SIG-M5 treated with dmso at 0.1 percent for 504 hours (cell line): ENCODE measurements at regions not wholly inside any gene's neighbourhood (a gene's known extent, or its start where the extent isn't known, plus 50 kb on each side); places are given as distances from the start of the nearest gene placed in this dataset.

ENCODE experiments used
- DNase-seq: peaks from one replicate; lab custom pipeline; 2025; ENCODE audit not compliant: unreplicated experiment; lab: John Stamatoyannopoulos, UW

DNA sequence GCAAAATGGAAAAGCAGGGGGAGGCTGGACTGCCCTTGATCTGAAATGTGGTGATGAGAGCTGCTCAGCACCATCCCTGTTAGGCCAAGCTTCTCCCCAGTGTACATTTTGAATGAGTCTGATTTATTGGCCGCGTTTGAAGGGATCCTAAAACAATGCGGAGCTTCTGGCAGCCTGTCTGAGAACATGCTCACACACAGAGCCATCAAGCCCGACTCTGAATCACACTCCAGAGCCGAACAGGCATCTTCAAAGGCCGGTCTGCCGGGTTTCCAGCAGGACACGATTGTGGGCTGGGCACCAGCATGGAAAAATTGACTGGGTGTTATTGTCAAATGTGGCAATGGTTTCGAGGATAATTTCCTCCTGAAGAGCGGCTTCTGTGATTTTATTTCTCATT is 235.9 kb downstream of the TFAP2C start:
- DNase-seq = no peak

DNA sequence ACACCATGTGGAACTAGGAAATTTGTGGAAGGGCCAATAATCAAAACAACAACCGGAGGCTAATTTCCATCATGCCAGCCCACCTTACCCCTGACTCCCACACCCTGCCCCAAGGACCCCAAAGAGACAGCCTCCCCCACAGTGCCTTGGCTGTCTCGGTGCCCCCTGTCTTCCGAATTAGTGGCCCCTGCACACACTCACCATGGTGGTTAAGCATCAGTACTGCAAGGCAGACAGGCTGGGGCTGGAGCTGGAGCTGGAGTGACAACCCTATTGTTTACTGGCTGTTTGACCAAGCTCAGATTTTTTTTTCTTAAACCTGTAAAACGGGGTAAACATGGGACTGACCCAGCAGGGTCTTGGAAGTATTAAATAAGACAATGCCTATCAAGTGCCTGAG is 238.0 kb downstream of the TFAP2C start:
- DNase-seq = no peak

- DNase-seq = no peak
Measured at GRCh38 chr20:56868746-56869145, 239.6 kb downstream of the TFAP2C start.

DNA sequence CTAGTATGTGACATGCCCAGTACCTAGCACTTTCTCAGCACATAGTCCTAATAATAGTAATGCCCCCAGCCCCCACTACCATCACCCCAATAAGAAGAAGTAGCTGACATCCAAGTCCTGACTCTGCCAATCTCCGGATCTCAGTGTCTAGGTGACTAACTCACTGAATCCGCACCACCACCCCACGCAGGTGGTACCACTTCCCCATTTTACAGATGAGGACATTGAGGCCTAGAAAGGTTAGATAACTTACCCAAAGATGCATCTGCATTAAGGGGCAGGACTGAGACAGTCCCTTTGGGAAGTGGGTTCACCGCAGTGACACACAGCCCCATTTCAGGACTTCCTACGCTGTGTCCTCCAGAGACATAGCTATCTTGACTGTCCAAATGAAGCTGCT is 241.2 kb downstream of the TFAP2C start:
- no peak for DNase-seq

DNA sequence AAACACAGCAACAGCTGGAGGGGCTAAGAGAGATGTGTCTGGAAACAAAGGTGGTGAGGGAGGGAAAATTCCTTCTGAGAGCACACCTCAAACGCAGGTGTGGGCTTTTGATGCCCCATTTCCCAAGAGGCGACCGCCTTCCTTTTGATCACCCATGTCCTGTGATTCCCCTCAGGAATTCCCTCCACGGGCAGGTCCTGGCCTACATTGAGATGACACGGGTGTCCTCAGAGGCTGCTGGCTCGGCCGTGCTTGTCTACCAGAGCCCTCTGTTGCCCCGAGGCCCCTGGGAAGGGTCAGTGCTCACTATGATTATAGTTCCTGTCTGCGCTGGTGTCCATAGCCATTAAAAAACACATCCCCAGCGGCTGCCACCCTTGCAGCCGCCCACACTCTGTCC is 242.6 kb downstream of the TFAP2C start:
- no peak for DNase-seq

DNA sequence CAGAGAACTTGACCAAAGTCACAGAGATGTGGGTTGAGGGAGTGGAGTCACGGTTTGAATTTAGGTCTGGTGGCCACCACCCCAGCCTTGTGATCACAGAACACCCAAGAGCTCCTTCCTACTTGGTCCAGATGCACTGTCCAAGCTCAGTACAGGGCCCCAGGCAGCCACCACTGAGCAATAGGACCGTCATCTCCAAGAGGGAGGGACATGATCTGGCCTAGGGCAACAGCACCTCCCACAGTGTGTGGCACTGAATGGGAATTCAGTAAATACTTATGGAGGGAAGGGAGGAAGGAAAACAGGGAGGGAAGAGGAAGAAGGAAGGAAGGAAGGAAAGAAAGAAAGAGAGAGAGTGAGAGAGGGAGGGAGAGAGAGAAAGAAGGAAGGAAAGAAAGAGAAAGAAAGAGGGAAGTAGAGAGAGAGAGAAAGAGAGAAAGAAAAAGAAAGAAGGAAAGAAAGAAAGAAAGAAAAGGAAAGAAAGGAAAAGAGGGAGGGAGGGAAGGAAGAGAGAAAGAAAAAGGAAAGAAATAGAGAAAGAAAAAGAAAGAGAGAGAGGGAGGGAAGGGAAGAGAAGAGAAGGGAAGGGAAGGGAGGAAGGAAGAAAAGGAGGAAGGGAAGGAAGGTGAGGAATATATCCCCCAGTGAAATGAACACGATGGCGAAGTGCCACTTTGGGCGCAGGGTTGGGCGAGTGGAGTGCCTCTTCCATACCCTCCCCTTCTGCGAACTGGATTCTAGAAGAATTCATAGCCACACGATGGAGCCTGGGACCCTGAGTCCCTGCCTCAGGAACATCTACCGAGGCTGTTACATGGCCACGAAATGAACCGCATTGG is 243.7 kb downstream of the TFAP2C start:
- DNase-seq = no peak

DNA sequence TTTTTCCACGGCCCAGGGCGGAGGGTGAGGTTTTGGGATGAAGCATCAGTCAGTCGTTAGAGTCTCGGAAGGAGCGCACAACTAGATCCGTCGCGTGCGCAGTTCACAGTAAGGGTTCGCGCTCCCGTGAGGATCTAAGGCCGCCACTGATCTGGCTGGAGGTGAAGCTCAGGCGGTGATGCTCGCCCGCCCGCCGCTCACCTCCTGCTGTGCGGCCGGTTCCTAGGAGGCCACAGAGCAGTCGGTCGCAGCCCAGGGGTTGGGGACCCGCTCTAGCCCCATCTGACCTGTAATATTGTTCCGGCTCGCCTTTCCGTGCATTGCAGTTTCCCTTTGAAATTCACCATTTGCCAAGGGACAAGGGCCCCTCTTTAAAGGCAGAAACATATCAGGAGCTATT is 244.7 kb downstream of the TFAP2C start:
- no peak for DNase-seq

- DNase-seq = peak; percentile 90
Measured at GRCh38 chr20:56875052-56875659, 246.1 kb downstream of the TFAP2C start.

DNA sequence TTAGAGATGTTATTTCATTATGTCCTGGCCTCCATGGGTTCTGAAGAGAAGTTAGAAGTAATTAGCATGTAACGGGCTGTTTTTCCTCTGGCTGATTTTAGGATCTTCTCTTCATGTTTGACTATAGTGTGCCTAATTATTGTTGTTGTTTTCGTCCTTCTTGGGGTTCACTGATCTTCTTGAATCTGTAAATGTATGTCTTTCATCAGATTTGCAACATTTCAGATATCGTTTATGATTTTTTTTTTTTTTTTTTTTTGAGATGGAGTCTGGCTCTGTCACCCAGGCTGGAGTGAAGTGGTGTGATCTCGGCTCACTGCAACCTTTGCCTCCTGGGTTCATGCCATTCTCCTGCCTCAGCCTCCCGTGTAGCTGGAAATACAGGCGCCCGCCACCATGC is 246.7 kb downstream of the TFAP2C start:
- no peak for DNase-seq

- no peak for DNase-seq
Measured at GRCh38 chr20:56885521-56885920, 256.4 kb downstream of the TFAP2C start.

DNA sequence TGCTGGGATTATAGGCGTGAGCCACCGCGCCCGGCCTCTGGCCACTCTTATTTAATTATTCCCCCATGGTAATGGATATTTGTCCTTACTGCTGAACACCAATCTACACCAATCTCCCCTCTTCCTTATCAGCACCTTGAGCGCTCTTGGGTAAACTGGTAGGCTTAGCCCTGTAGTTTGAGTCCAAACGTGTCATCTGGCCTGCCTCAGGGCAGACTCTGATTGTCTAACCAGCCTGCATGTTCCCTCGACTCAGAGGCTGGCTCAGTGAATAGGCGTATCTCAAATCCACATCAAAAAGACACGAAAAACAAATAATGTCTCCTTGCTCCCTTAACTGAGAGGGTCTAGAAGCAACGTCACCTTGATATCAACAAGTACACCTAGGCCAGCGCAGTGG is 260.9 kb downstream of the TFAP2C start:
- no peak for DNase-seq

- DNase-seq = no peak
Measured at GRCh38 chr20:56893226-56893917, 264.3 kb downstream of the TFAP2C start.

DNA sequence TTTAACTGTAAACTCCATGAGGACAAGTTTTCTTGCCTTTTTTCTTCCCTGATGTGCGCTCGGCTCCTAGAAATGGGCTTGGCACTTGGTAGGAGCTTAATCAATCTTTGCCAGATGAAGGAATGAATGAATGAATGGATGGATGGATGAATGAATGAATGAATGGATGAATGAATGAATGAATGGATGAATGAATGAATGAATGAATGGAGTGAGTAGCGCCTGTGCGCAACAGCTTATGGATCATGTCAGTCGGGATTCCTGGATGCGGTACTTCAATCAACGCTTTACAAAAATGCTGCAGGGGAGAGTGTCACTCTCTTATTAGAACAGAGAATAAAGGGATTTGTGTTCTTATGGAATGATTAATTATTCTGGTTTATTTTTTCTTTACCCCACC is 267.3 kb downstream of the TFAP2C start:
- no peak for DNase-seq

DNA sequence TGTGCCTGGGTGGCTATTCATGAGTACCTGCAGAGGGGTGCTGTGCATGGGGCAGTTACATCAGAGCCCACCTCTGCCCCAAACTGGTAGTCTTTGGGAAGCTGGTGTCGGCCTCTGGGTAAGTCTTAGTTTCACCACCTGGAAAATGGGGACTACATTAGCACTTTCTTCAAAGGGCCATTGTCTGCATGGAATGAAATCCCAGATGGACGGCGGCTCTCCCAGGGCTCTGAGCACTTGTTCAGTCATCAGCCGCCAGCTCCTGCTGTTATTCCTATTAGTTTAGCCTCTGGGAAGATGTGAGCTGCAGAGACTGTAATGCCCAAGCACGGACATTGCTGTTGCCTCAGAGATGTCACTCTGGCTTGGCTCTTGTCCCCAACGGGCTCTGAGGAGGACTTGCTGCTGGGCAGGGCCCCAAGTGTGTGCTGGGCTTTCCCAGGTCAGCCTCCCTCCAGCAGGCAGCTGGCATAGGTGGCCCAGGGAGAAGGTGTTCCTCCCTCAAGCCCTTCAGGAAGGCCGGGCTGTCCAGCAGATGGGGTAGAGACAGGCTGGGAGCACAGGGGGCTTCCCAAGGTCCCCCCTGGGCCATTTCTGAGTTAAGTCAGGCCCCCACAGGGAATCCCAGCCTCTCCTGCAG is 268.3 kb downstream of the TFAP2C start:
- no peak for DNase-seq

DNA sequence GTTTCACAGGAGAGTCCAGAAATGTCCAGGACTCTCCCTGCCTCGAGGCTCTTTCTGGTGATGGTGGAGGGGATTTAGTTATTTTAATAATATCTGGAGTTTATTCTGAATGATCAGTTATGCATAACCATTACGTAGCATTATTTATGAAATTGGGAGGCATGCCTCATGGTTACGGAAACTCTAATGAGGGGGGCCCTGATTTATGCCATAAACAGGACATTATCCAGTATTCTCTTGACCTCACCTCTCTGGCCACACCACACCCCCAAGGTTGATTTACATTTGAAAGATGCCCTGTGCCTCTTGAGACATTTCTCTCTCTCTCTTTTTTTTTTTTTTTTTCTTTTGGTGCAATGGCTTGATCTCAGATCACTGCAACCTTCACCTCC is 268.8 kb downstream of the TFAP2C start:
- DNase-seq = no peak

- no peak for DNase-seq
Measured at GRCh38 chr20:56899506-56899905, 270.4 kb downstream of the TFAP2C start.

- no peak for DNase-seq
Measured at GRCh38 chr20:56900252-56900651, 271.1 kb downstream of the TFAP2C start.

DNA sequence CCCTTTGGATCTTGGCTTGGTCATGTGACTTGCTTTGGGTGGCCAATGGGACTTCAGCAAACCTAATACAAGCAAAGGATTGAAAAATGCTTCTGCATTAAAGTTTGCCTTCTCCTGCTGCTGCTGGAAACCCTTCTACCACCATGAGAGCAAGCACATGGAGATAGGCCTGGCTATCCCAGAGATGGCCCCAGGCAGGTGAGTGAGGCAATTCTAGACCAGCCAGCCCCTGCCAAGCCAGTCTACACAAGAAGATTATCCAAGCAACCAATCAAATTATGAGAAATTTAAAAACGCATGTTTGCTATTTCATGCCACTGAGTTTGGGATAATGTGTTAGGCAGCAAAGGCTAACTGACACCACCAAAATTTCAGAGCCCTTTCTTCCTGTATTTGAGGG is 274.3 kb downstream of the TFAP2C start:
- no peak for DNase-seq

DNA sequence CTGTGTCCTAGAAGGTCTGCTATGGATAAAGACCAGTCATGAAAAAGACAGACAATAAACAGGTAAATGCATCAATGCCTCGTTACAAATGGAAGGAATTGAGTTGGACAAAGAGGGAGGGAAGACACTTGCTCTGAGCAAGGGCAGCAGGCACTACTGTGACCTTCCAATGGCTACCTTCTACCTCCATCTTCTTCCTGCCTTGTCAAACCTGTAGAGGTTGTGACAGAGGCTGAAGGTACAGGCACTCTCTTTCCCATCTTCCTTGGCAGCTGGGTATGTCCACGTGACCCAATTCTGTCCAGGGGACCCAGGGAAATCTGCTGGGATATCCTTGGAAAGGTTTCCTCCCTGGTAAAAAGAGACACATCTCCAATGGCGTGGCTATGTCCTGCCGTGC is 274.8 kb downstream of the TFAP2C start:
- DNase-seq = no peak

GRCh38 chr20:56909918-56910714 is 281.0 kb downstream of the TFAP2C start:
- DNase-seq = no peak

DNA sequence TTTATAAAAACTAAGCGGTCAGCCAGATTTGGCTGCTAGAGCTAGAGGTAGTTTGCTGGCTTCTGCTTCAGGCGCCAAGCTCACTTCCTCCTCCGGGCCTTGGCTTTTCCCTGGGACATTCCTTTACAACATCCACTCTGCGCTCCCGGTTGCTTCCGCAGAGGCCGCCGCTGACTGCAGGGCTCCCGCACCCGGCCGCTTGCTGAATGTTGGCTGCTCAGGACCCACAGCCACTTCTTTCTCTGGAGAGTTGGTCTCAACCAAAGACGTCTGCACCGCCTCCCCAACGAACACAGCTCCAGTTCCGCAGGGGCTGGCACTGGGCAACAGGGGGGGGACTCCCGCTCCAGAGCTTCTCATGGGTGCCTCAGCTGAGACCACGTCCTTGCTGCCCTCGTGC is 282.8 kb downstream of the TFAP2C start:
- DNase-seq = no peak
